ENCODE measurements at regions not wholly inside any gene's neighbourhood (a gene's known extent, or its start where the extent isn't known, plus 50 kb on each side); places are given as distances from the start of the nearest gene placed in this dataset.

- no peak for TF ChIP-seq CTCF (conservative IDR thresholded peaks at IDR 0.05; ENCODE audit: low read length)
- TF ChIP-seq EZH2phosphoT487 (IDR thresholded peaks at IDR 0.05; ENCODE audit: borderline replicate concordance, low read depth, low read length) = no peak
Observed at GRCh38 chr19:31538879-31539278, 189.6 kb upstream of the TSHZ3 start.
